MCF 10A (cell line): ENCODE measurements at regions not wholly inside any gene's neighbourhood (a gene's known extent, or its start where the extent isn't known, plus 50 kb on each side); places are given as distances from the start of the nearest gene placed in this dataset.

Experiments
- BruUV-seq: library from RNA; stranded (reverse); fragments of 400-500 nt; replicated peaks from 2 replicates; lab custom pipeline; 2021; lab: Mats Ljungman, UMichigan
- CTCF ChIA-PET: fragments of 300-600 bp; sonication (Branson Sonifier 250); formaldehyde crosslinking; extraction: SDS; loops from one replicate; lab custom pipeline; 2021; ENCODE audit warnings: antibody characterized with exemption, inconsistent platforms; lab: Yijun Ruan, JAX
- POLR2A ChIA-PET: fragments of 300-600, 350-650 bp; sonication (Branson Sonifier 250); formaldehyde crosslinking; extraction: SDS; loops from one replicate; lab custom pipeline; 2020; ENCODE audit warnings: antibody characterized with exemption, inconsistent platforms; lab: Yijun Ruan, JAX
- DNase-seq: peaks from one replicate; pipeline ENCODE4 v3.0.0-alpha.2; 2018; ENCODE audit not compliant: unreplicated experiment
- H3K27ac Mint-ChIP-seq: one replicate; pipeline ENCODE4 v1.8.0; 2022; ENCODE audit warnings: mild to moderate bottlenecking, low read depth, mixed read lengths; ENCODE audit not compliant: unreplicated experiment
- H3K27me3 Mint-ChIP-seq: one replicate; pipeline ENCODE4 v1.8.0; 2022; ENCODE audit warnings: mixed read lengths; ENCODE audit not compliant: insufficient read depth, unreplicated experiment
- H3K36me3 Mint-ChIP-seq: one replicate; pipeline ENCODE4 v1.8.0; 2022; ENCODE audit warnings: mild to moderate bottlenecking, moderate library complexity, mixed read lengths; ENCODE audit not compliant: insufficient read depth, unreplicated experiment
- H3K4me1 Mint-ChIP-seq: one replicate; pipeline ENCODE4 v1.8.0; 2022; ENCODE audit warnings: mixed read lengths; ENCODE audit not compliant: insufficient read depth, unreplicated experiment
- H3K4me3 Mint-ChIP-seq: one replicate; pipeline ENCODE4 v1.8.0; 2022; ENCODE audit warnings: mild to moderate bottlenecking, moderate library complexity, mixed read lengths; ENCODE audit not compliant: unreplicated experiment
- H3K9me3 Mint-ChIP-seq: one replicate; pipeline ENCODE4 v1.8.0; 2022; ENCODE audit warnings: mixed read lengths; ENCODE audit not compliant: unreplicated experiment
- intact Hi-C: fragments of 100-400 bp; cut with micrococcal nuclease; formaldehyde crosslinking; loops from 2 replicates; pipeline ENCODE4 v1.14.1; 2022
- TF ChIP-seq, protein P1 (sequence below): fragments of 200-600 bp; IDR thresholded peaks from one replicate; pipeline ENCODE4 v1.8.0; 2022; ENCODE audit warnings: antibody characterized with exemption, mild to moderate bottlenecking; ENCODE audit not compliant: unreplicated experiment

- H3K27ac Mint-ChIP-seq, result no peak overlapping the region
- ChIA-PET CTCF (interaction anchor here (0.6 to 1.5 kb wide), 2 partner anchors 140 to 249 kb away, joined by 3 read pairs; no protein-coding TSS in a partner anchor), POLR2A (no interaction called here)
- DNase-seq, result peak; percentile 59
- peaks cover 12% of the 10 kb centered on the region for H3K9me3 Mint-ChIP-seq
- TF ChIP-seq, protein P1, sequence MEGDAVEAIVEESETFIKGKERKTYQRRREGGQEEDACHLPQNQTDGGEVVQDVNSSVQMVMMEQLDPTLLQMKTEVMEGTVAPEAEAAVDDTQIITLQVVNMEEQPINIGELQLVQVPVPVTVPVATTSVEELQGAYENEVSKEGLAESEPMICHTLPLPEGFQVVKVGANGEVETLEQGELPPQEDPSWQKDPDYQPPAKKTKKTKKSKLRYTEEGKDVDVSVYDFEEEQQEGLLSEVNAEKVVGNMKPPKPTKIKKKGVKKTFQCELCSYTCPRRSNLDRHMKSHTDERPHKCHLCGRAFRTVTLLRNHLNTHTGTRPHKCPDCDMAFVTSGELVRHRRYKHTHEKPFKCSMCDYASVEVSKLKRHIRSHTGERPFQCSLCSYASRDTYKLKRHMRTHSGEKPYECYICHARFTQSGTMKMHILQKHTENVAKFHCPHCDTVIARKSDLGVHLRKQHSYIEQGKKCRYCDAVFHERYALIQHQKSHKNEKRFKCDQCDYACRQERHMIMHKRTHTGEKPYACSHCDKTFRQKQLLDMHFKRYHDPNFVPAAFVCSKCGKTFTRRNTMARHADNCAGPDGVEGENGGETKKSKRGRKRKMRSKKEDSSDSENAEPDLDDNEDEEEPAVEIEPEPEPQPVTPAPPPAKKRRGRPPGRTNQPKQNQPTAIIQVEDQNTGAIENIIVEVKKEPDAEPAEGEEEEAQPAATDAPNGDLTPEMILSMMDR, result no peak
- H3K4me3 Mint-ChIP-seq, result no peak overlapping the region
- intact Hi-C loops, result no loop called here
- no peaks in the 10 kb centered on the region for H3K27me3 Mint-ChIP-seq
- peaks cover 49% of the 10 kb centered on the region for H3K4me1 Mint-ChIP-seq
- H3K36me3 Mint-ChIP-seq, result no peaks in the 10 kb centered on the region
- BruUV-seq, result no TSS peak
Measured at GRCh38 chr9:86735772-86736458, 211.4 kb downstream of the GAS1 start.

DNA sequence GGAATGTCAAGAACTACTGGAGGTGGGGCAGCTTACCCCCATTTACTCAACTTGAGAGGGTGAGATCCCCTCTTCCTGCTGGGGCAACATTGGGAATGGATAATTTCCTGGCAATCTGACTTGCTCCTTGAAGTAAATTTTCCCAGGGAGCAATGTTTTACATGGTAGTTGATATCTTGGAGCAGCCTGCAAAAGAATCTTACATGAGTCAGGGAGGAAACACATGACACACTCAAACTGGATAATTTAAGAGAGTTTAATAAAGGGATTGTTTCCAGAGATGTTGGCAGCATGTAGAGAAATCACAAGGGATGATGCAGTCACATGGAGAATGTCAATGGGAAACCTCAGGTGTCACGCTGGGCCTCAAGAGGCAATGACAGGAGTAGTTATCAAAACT, 212.5 kb downstream of the GAS1 start:
- no peaks in the 10 kb centered on the region for H3K36me3 Mint-ChIP-seq
- ChIA-PET POLR2A (interaction anchor here (1.4 kb wide), 1 partner anchor 20 kb away, joined by 5 read pairs; no protein-coding TSS in a partner anchor), CTCF (interaction anchor here (0.5 to 0.6 kb wide), 2 partner anchors 58 to 244 kb away, joined by 3 read pairs; no protein-coding TSS in a partner anchor)
- peaks cover 12% of the 10 kb centered on the region for H3K9me3 Mint-ChIP-seq
- TF ChIP-seq, protein P1, result no peak
- BruUV-seq, result no TSS peak
- H3K27me3 Mint-ChIP-seq, result no peaks in the 10 kb centered on the region
- no peak for DNase-seq
- no peak overlapping the region for H3K27ac Mint-ChIP-seq
- peaks cover 54% of the 10 kb centered on the region for H3K4me1 Mint-ChIP-seq
- no peak overlapping the region for H3K4me3 Mint-ChIP-seq
- intact Hi-C loops, result no loop called here

DNA sequence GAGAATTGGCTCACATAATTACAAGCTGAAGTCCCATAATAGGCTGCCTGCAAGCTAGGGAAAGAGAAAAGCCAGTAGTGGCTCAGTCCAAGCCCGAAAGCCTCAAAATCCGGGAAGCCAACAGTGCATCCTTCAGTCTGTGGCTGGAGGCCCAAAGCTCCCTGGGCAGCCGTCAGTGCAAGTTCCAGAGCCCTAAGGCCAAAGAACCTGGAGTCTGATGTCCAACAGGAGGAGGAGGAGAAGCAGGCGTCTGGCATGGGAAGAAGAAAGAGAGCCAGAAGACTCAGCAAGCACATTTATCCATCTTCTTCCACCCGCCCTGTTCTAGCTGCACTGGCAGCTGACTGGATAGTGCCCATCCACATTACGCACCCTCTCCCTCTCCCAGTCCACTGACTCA, 213.4 kb downstream of the GAS1 start:
- no peaks in the 10 kb centered on the region for H3K36me3 Mint-ChIP-seq
- TF ChIP-seq, protein P1, result no peak
- CTCF ChIA-PET, result interaction anchor here (0.5 kb wide), 1 partner anchor 209 kb away, joined by 3 read pairs; no protein-coding TSS in a partner anchor
- no peak overlapping the region for H3K27ac Mint-ChIP-seq
- H3K27me3 Mint-ChIP-seq, result no peaks in the 10 kb centered on the region
- H3K4me1 Mint-ChIP-seq, result peaks cover 53% of the 10 kb centered on the region
- intact Hi-C loops, result no loop called here
- H3K4me3 Mint-ChIP-seq, result no peak overlapping the region
- DNase-seq, result no peak
- POLR2A ChIA-PET, result interaction anchor here (0.6 to 1.4 kb wide), 3 partner anchors 21 to 212 kb away, joined by 3 to 5 read pairs (median 4); no protein-coding TSS in a partner anchor
- peaks cover 12% of the 10 kb centered on the region for H3K9me3 Mint-ChIP-seq
- BruUV-seq, result no TSS peak

- no peaks in the 10 kb centered on the region for H3K36me3 Mint-ChIP-seq
- POLR2A ChIA-PET, result interaction anchor here (0.8 to 2.3 kb wide), 9 partner anchors 9 to 322 kb away, joined by 3 to 14 read pairs (median 4); partner anchors contain the start of gene GAS1
- DNase-seq, result peak; percentile 95
- no TSS peak for BruUV-seq
- H3K27me3 Mint-ChIP-seq, result no peaks in the 10 kb centered on the region
- TF ChIP-seq, protein P1, result no peak
- H3K27ac Mint-ChIP-seq, result peak overlapping the region; percentile 43
- intact Hi-C loops, result no loop called here
- no peaks in the 10 kb centered on the region for H3K9me3 Mint-ChIP-seq
- no peak overlapping the region for H3K4me3 Mint-ChIP-seq
- CTCF ChIA-PET, result no interaction called here
- peaks cover 45% of the 10 kb centered on the region for H3K4me1 Mint-ChIP-seq
Measured at GRCh38 chr9:86732514-86733171, 214.7 kb downstream of the GAS1 start.
